Brain microvascular endothelial cell (primary cell): ENCODE measurements at regions not wholly inside any gene's neighbourhood (a gene's known extent, or its start where the extent isn't known, plus 50 kb on each side); places are given as distances from the start of the nearest gene placed in this dataset.

ENCODE experiments used
- DNase-seq: peaks from one replicate; pipeline ENCODE4 v3.0.0-alpha.2; 2020
- H3K27ac ChIP-seq: fragments of 250-450 bp; sonication (Bioruptor Pico); 2 replicates; pipeline ENCODE4 v1.5.1; 2020; ENCODE audit warnings: mild to moderate bottlenecking, moderate library complexity
- H3K27me3 ChIP-seq: fragments of 250-450 bp; sonication (Bioruptor Pico); replicated peaks from 2 replicates; pipeline ENCODE4 v1.5.1; 2020; ENCODE audit warnings: mild to moderate bottlenecking
- H3K36me3 ChIP-seq: fragments of 250-450 bp; sonication (Bioruptor Pico); replicated peaks from 2 replicates; pipeline ENCODE4 v1.5.1; 2020; ENCODE audit warnings: mild to moderate bottlenecking
- H3K4me3 ChIP-seq: 2 replicates; pipeline ENCODE4 v1.5.1; 2011; ENCODE audit warnings: low read depth, mild to moderate bottlenecking, control low read depth, low read length, moderate library complexity
- in situ Hi-C: cut with HindIII; loops from 2 replicates; pipeline ENCODE4 v1.10.0; 2017; ENCODE audit warnings: low sequenced_read_pairs, low pct_ligation_motif_present
- TF ChIP-seq, protein P1 (sequence below): IDR thresholded peaks from 2 replicates; pipeline ENCODE4 v1.5.1; 2011; ENCODE audit warnings: low read depth, mild to moderate bottlenecking, moderate library complexity, low read length, control low read depth, inconsistent platforms; ENCODE audit errors: missing control alignments

DNA sequence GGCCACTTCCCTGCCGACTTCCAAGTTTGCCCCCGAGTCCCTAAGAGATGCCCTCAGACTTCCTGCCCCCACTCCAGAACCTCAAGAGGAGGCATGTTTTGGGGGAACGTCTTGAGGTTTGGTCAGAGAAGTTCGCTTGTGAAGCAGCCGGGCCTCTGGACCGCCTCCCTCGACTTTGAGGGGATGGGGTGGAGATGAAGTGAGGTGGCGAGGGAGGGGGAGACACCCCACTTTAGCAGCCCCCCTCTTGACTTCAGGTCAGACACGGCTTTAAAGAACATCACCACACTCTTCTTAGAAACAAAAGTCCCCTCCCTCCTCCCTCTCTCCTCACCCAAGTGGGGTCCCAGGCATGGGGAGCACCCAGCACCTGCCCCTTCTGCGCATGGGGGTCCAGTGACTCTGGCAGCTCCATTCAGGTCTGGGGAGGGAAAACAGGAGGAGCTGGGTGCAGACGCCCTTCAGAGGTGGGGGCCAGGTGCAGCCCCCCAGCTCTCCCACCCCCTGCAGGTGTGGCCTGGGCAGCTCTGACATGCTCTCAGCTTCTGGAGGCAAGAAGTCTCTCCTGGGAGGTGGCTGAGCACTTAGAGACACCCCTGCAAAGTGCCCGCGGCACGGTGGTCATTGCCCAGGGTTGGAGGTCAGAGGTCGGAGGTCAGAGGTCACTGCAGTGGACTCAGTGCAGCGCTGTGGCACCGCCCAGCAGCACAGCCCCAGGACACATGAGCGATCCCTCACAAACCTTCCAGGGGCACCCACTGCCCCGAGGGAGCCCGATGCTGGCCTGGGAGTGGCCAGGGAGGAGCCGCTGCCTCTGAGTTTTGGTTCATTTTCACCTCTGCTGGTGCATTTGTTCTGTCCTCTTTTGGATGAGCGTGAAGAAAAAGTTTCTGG is 108.8 kb downstream of the CPZ start:
- no peaks in the 10 kb centered on the region for H3K36me3 ChIP-seq
- peaks cover 36% of the 10 kb centered on the region for H3K27me3 ChIP-seq
- in situ Hi-C loops: no loop called here
- no peak for DNase-seq
- no peak overlapping the region for H3K4me3 ChIP-seq
- no peak overlapping the region for H3K27ac ChIP-seq
- TF ChIP-seq, protein P1, sequence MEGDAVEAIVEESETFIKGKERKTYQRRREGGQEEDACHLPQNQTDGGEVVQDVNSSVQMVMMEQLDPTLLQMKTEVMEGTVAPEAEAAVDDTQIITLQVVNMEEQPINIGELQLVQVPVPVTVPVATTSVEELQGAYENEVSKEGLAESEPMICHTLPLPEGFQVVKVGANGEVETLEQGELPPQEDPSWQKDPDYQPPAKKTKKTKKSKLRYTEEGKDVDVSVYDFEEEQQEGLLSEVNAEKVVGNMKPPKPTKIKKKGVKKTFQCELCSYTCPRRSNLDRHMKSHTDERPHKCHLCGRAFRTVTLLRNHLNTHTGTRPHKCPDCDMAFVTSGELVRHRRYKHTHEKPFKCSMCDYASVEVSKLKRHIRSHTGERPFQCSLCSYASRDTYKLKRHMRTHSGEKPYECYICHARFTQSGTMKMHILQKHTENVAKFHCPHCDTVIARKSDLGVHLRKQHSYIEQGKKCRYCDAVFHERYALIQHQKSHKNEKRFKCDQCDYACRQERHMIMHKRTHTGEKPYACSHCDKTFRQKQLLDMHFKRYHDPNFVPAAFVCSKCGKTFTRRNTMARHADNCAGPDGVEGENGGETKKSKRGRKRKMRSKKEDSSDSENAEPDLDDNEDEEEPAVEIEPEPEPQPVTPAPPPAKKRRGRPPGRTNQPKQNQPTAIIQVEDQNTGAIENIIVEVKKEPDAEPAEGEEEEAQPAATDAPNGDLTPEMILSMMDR: no peak

DNA sequence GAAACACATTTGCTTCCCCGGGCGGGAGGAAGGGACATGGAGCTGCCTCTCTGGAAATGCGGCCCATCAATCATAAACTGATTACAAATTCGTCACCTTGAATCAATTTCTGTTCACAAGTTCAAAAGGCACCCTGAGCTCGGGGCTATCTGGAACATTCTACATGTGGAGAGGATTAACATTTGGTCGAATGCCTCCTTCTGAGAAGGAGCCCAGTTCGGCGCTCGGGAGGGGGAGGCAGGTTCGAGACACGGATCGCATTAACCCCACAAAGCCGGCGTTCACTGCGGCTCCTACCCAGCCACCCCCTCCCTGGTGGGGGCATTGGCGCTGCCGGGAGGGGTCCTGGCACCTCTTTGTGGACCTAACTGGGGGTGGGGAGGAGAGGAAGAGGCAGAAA is 108.0 kb downstream of the CPZ start:
- peaks cover 32% of the 10 kb centered on the region for H3K27me3 ChIP-seq
- H3K4me3 ChIP-seq: no peak overlapping the region
- DNase-seq: no peak
- in situ Hi-C loops: no loop called here
- H3K27ac ChIP-seq: no peak overlapping the region
- H3K36me3 ChIP-seq: no peaks in the 10 kb centered on the region
- TF ChIP-seq, protein P1: no peak

DNA sequence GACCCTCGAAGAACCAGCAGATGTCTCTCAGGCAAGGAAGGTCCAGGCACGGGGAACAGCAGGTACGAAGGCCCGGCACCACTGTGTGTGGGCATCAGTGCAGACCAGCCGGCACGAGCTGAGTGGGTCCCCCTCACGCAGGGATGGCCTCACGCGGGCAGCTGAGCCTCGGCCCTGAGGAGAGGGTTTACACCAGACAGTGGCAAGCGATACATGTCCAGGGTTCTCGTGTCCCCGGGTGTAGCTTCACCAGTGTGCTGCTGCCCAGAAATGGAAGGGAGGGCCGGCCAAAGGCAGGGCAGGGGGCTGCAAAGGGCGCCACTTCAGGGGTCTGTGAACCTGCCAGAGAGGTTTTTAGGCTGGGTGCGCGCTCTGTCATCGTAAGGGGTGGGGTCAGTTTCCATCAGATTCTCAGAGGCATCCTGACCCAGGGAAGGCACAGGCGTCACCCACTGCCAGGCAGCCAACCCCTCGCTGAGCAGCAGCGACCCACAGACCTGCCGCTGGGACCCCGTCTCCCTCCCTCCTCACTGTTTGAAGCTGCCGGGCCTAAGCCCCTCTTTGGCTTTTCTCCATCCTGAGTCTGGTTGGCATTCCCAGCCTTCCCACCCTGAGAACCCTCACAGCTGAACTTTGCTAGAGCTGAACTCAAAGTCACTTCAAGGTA is 107.0 kb downstream of the CPZ start:
- TF ChIP-seq, protein P1: no peak
- Histone ChIP-seq H3K27me3 (peaks cover 29% of the 10 kb centered on the region), H3K36me3 (no peaks in the 10 kb centered on the region), H3K27ac (no peak overlapping the region), H3K4me3 (no peak overlapping the region)
- in situ Hi-C loops: no loop called here
- DNase-seq: no peak

DNA sequence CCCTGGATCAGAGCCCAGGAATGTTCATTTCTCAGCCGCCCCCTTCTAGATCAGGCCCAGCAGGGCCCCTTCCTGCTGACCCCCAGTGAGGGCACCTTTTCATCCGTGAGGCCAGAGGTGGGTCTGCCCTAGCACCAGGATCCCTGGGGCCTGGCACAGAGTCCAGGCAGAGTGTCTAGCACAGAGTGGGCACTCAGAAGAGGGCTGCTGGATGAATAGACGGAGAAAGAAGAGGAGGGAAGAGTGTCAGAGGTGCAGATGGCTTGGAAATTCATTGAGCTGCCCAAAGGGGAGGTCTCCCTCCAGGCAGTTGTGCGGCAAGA is 106.5 kb downstream of the CPZ start:
- Histone ChIP-seq H3K36me3 (no peaks in the 10 kb centered on the region), H3K27me3 (peaks cover 29% of the 10 kb centered on the region), H3K4me3 (no peak overlapping the region), H3K27ac (no peak overlapping the region)
- in situ Hi-C loops: no loop called here
- TF ChIP-seq, protein P1: no peak
- DNase-seq: no peak

DNA sequence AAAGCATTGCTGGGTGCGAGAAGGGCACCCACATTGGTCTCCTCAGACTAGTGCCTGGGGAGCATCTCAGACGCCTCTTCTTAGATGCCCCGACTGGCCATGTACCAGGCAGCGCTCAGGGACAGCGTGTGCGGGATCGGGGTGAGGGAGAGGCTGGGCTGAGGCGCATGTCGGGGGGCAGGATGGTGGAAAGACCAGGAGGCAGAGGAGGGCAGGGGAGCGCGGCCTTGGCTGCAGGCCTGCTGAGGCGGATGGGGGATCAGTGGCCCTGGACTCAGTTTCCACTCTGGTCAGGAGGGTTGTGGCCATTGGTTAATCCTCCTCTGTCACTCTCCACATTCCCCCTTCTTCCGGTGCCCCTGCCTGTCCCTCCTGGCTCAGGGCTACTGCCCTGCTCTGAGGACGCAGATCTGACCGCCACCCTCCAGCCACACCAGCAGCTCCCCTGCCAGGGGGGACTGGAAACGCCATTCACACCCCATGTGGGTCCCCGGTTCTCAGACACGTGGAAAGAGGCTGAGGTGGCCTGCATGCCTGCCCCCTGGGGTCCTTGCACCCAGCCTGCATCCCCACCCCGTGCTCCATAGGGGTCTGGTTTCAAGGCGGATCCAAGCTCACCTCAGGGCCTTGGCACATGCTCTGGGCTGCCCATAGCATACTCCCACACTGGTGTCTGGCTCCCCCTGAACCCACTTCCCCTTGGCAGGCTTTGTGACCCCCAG is 105.9 kb downstream of the CPZ start:
- H3K27ac ChIP-seq: no peak overlapping the region
- H3K27me3 ChIP-seq: peaks cover 29% of the 10 kb centered on the region
- no peaks in the 10 kb centered on the region for H3K36me3 ChIP-seq
- DNase-seq: no peak
- TF ChIP-seq, protein P1: no peak
- H3K4me3 ChIP-seq: no peak overlapping the region
- in situ Hi-C loops: no loop called here
